SK-N-SH treated with all-trans-retinoic acid at 6 μM for 48 hours (cell line): ENCODE measurements at regions not wholly inside any gene's neighbourhood (a gene's known extent, or its start where the extent isn't known, plus 50 kb on each side); places are given as distances from the start of the nearest gene placed in this dataset.

Experiments used
- ATAC-seq: fragments of 200-7000 bp; cut with Tn5 transposase; 3 replicates; pipeline ENCODE4 v1.9.1; 2020; ENCODE audit warnings: mild to moderate bottlenecking, moderate library complexity
- ARNTL ChIP-seq: fragments of 450-650 bp; formaldehyde crosslinking; IDR thresholded peaks from 2 replicates; pipeline ENCODE4 v1.5.0; 2020; ENCODE audit warnings: low read depth, mild to moderate bottlenecking, moderate library complexity, borderline replicate concordance
- BACH2 ChIP-seq: fragments of 250-450 bp; sonication (Bioruptor Pico); IDR thresholded peaks from 2 replicates; pipeline ENCODE4 v1.9.0; 2021; ENCODE audit warnings: mild to moderate bottlenecking, borderline replicate concordance
- CREB5 ChIP-seq: fragments of 250-450 bp; sonication (Bioruptor Pico); IDR thresholded peaks from 2 replicates; pipeline ENCODE4 v1.5.1; 2020; ENCODE audit warnings: low read depth, mild to moderate bottlenecking, moderate library complexity
- CSDC2 ChIP-seq: fragments of 250-450 bp; sonication (Bioruptor Pico); IDR thresholded peaks from 2 replicates; pipeline ENCODE4 v1.5.0; 2020; ENCODE audit warnings: mild to moderate bottlenecking, moderate library complexity
- CSRNP3 ChIP-seq: fragments of 250-450 bp; sonication (Bioruptor Pico); IDR thresholded peaks from 2 replicates; pipeline ENCODE4 v1.5.1; 2021; ENCODE audit warnings: mild to moderate bottlenecking, moderate library complexity
- ESRRG ChIP-seq: fragments of 250-450 bp; sonication (Bioruptor Pico); IDR thresholded peaks from 2 replicates; pipeline ENCODE4 v1.6.1; 2021; ENCODE audit warnings: mild to moderate bottlenecking
- GLIS3 ChIP-seq: fragments of 250-450 bp; sonication (Bioruptor Pico); IDR thresholded peaks from 2 replicates; pipeline ENCODE4 v1.5.0; 2020; ENCODE audit warnings: mild to moderate bottlenecking, moderate library complexity
- ISL1 ChIP-seq: fragments of 250-450 bp; sonication (Bioruptor Pico); IDR thresholded peaks from 2 replicates; pipeline ENCODE4 v2.1.2; 2022; ENCODE audit warnings: mild to moderate bottlenecking, moderate library complexity
- OSR1 ChIP-seq: fragments of 250-450 bp; sonication (Bioruptor Pico); IDR thresholded peaks from 2 replicates; pipeline ENCODE4 v1.8.0; 2022; ENCODE audit warnings: moderate library complexity, mild to moderate bottlenecking, inconsistent platforms
- PATZ1 ChIP-seq: fragments of 250-450 bp; sonication (Bioruptor Pico); IDR thresholded peaks from 2 replicates; pipeline ENCODE4 v1.8.0; 2020; ENCODE audit warnings: mild to moderate bottlenecking, moderate library complexity, borderline replicate concordance
- POU6F1 ChIP-seq: fragments of 250-450 bp; sonication (Bioruptor Pico); IDR thresholded peaks from 2 replicates; pipeline ENCODE4 v1.8.0; 2021; ENCODE audit warnings: low read depth, mild to moderate bottlenecking, moderate library complexity, borderline replicate concordance
- PPARA ChIP-seq: fragments of 250-450 bp; sonication (Bioruptor Pico); IDR thresholded peaks from 2 replicates; pipeline ENCODE4 v1.5.0; 2020; ENCODE audit warnings: mild to moderate bottlenecking, borderline replicate concordance
- RARB ChIP-seq: fragments of 250-450 bp; sonication (Bioruptor Pico); IDR thresholded peaks from 2 replicates; pipeline ENCODE4 v1.8.0; 2021; ENCODE audit warnings: mild to moderate bottlenecking, moderate library complexity
- SNAI2 ChIP-seq: fragments of 250-450 bp; sonication (Bioruptor Pico); IDR thresholded peaks from 2 replicates; pipeline ENCODE4 v1.5.0; 2020; ENCODE audit warnings: mild to moderate bottlenecking, moderate library complexity
- TCF4 ChIP-seq: fragments of 250-450 bp; sonication (Bioruptor Pico); IDR thresholded peaks from 2 replicates; pipeline ENCODE4 v1.8.0; 2021; ENCODE audit warnings: mild to moderate bottlenecking, moderate library complexity, borderline replicate concordance
- TSHZ2 ChIP-seq: fragments of 250-450 bp; sonication (Bioruptor Pico); IDR thresholded peaks from 2 replicates; pipeline ENCODE4 v1.5.0; 2020; ENCODE audit warnings: mild to moderate bottlenecking, moderate library complexity
- ZC3H10 ChIP-seq: fragments of 250-450 bp; sonication (Bioruptor Pico); IDR thresholded peaks from 2 replicates; pipeline ENCODE4 v1.5.1; 2021; ENCODE audit warnings: mild to moderate bottlenecking, moderate library complexity
- ZFP3 ChIP-seq: fragments of 250-450 bp; sonication (Bioruptor Pico); IDR thresholded peaks from 2 replicates; pipeline ENCODE4 v1.5.0; 2020; ENCODE audit warnings: mild to moderate bottlenecking, moderate library complexity
- ZFP30 ChIP-seq: fragments of 450-650 bp; formaldehyde crosslinking; IDR thresholded peaks from 2 replicates; pipeline ENCODE4 v1.5.0; 2022; ENCODE audit warnings: mild to moderate bottlenecking, moderate library complexity
- ZNF565 ChIP-seq: fragments of 450-650 bp; formaldehyde crosslinking; conservative IDR thresholded peaks from 2 replicates; pipeline ENCODE4 v1.5.0; 2020; ENCODE audit warnings: low read depth, mild to moderate bottlenecking, moderate library complexity
- ZNF8 ChIP-seq: fragments of 450-650 bp; formaldehyde crosslinking; IDR thresholded peaks from 2 replicates; pipeline ENCODE4 v1.5.0; 2020; ENCODE audit warnings: mild to moderate bottlenecking, moderate library complexity

- TF ChIP-seq ISL1 (CRISPR knock-in tag), result no peak
- TF ChIP-seq PATZ1 (CRISPR knock-in tag), result no peak
- no peak for TF ChIP-seq SNAI2
- TF ChIP-seq GLIS3 (CRISPR knock-in tag), result no peak
- ATAC-seq, result no peak
Measured at GRCh38 chr9:89865357-89865756, 260.5 kb downstream of the GADD45G start.

GRCh38 chr9:89865981-89866380, 261.2 kb downstream of the GADD45G start:
- TF ChIP-seq ESRRG (CRISPR knock-in tag), result no peak
- no peak for TF ChIP-seq OSR1 (CRISPR knock-in tag)
- TF ChIP-seq GLIS3 (CRISPR knock-in tag), result no peak
- no peak for TF ChIP-seq BACH2 (CRISPR knock-in tag)
- TF ChIP-seq CREB5 (CRISPR knock-in tag), result no peak
- TF ChIP-seq ZNF8 (CRISPR knock-in tag), result no peak
- TF ChIP-seq PATZ1 (CRISPR knock-in tag), result no peak
- no peak for TF ChIP-seq TCF4 (CRISPR knock-in tag)
- TF ChIP-seq CSDC2 (CRISPR knock-in tag), result no peak
- TF ChIP-seq ZFP3 (CRISPR knock-in tag), result no peak
- TF ChIP-seq RARB (CRISPR knock-in tag), result no peak
- ATAC-seq, result no peak

GRCh38 chr9:89866701-89867100, 261.9 kb downstream of the GADD45G start:
- ATAC-seq, result no peak
- TF ChIP-seq CSDC2 (CRISPR knock-in tag), result no peak
- TF ChIP-seq ISL1 (CRISPR knock-in tag), result no peak
- no peak for TF ChIP-seq CREB5 (CRISPR knock-in tag)
- TF ChIP-seq ZNF565 (CRISPR knock-in tag), result no peak
- TF ChIP-seq POU6F1 (CRISPR knock-in tag), result no peak
- TF ChIP-seq ZNF8 (CRISPR knock-in tag), result no peak
- no peak for TF ChIP-seq RARB (CRISPR knock-in tag)
- TF ChIP-seq GLIS3 (CRISPR knock-in tag), result no peak
- TF ChIP-seq ZFP30 (CRISPR knock-in tag), result no peak
- TF ChIP-seq TCF4 (CRISPR knock-in tag), result no peak
- TF ChIP-seq TSHZ2 (CRISPR knock-in tag), result no peak
- TF ChIP-seq SNAI2, result no peak
- no peak for TF ChIP-seq ZC3H10 (CRISPR knock-in tag)
- no peak for TF ChIP-seq BACH2 (CRISPR knock-in tag)
- no peak for TF ChIP-seq PPARA (CRISPR knock-in tag)
- TF ChIP-seq CSRNP3 (CRISPR knock-in tag), result no peak
- no peak for TF ChIP-seq ESRRG (CRISPR knock-in tag)
- no peak for TF ChIP-seq ARNTL (CRISPR knock-in tag)
